HG03045 (cell line): ENCODE measurements at regions not wholly inside any gene's neighbourhood (a gene's known extent, or its start where the extent isn't known, plus 50 kb on each side); places are given as distances from the start of the nearest gene placed in this dataset.

Source experiments
- ATAC-seq: cut with Tn5 transposase; IDR thresholded peaks from one replicate; pipeline ENCODE4 v1.9.1; 2021; ENCODE audit warnings: mild to moderate bottlenecking, moderate library complexity; ENCODE audit not compliant: unreplicated experiment

DNA sequence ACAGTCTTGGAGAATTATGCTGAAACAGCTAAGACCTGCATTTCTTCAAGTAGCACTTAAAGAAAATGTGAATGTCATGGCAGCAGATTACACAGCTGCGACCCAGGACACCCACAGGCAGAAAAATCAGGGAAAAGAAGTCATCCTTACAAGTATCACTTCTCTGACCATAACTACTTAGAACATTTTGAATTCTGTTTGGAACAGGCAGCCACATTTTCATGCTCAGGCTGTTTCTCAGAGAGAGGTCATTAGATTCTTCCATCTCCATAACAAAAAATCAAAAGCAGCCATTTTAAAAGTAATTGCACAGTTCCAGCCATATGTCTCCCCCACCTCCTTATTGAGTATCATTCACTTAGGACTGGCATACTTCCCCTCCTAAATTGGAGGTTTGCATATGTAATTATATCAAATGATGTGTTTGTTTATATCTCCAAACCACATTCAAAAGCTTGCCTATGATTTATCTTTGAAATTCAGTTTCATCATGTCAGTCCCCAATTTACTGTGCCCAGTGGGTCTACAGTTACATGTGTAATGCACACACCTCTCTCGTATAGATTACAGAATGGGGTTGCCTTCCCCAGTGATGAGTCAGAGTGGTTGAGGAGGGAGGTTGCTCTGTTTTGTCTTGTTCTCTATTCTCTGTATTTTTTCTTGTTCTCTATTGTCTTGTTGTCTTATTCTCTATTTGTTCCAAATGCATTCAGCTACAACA lies 276.5 kb upstream of the MTNR1B start:
- ATAC-seq: no peak

GRCh38 chr11:92696076-92696475 lies 273.4 kb upstream of the MTNR1B start:
- ATAC-seq: no peak

GRCh38 chr11:92697461-92698312 lies 271.8 kb upstream of the MTNR1B start:
- ATAC-seq: no peak

DNA sequence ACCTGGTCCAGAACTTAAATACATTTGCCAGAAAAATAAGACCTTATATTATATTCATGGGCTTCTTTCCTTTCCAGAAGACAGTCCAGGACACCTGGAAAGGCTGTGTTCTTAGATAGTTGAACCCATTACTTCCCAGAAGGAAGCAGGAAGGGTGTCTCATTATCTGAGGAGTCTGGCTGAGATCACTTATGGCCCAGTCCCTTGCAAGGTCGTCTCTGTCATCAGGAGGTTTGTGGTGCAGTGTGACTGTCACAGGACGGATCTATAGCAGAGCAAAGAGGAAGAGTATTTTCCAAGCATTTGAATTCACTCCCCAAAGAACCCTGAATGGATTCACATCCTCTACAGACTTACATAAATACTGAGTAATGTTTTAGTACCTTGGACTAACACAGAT lies 270.7 kb upstream of the MTNR1B start:
- no peak for ATAC-seq

GRCh38 chr11:92702037-92702804 lies 267.2 kb upstream of the MTNR1B start:
- ATAC-seq: no peak

GRCh38 chr11:92702805-92703448 lies 266.5 kb upstream of the MTNR1B start:
- no peak for ATAC-seq

DNA sequence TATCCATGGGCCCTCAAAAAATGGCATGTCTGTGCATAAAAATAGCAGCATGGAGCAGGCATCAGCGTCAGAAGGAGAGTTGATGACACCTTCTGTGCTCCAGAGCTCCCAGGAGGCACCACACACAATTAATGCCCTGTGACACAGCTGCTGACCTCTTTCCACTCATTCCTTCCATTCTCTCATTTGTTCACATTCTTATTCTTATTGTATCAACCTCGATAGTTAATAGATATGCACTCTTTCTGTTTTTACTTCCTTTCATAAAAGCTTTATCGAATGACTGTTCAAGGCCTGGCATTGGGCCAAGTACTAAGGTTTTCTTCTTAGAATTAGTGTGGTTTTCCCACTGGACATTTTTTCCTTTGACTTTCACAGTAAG lies 266.0 kb upstream of the MTNR1B start:
- no peak for ATAC-seq

- no peak for ATAC-seq
These were observed 262.3 kb upstream of the MTNR1B start for GRCh38 chr11:92707173-92707619.

- no peak for ATAC-seq
These were observed 261.8 kb upstream of the MTNR1B start for GRCh38 chr11:92707665-92708064.

- ATAC-seq: no peak
These were observed 260.1 kb upstream of the MTNR1B start for GRCh38 chr11:92709329-92709728.

GRCh38 chr11:92711926-92712325 lies 257.5 kb upstream of the MTNR1B start:
- no peak for ATAC-seq

DNA sequence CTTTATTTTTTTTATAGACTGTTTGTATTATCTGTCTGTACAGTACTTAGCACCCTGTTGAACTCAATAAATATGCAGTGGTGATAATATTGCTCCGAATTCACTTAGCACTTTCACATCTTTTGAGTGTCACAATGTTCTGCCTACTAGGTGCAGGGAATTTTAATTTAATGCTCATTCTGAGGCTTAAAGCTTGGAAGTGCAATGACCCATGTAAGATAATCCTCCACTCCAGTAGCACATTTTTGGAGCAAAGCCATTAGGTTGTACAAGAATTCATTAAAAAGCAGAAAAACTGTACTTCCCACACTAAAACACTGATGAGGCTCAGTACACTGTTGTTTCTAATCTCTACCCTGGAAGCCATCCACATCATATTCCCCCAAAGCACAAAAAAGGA lies 255.3 kb upstream of the MTNR1B start:
- ATAC-seq: no peak

GRCh38 chr11:92717240-92717639 lies 252.2 kb upstream of the MTNR1B start:
- no peak for ATAC-seq

- no peak for ATAC-seq
These were observed 249.1 kb upstream of the MTNR1B start for GRCh38 chr11:92720385-92720784.

GRCh38 chr11:92725352-92725751 lies 244.1 kb upstream of the MTNR1B start:
- no peak for ATAC-seq

GRCh38 chr11:92727123-92727522 lies 242.3 kb upstream of the MTNR1B start:
- ATAC-seq: no peak

DNA sequence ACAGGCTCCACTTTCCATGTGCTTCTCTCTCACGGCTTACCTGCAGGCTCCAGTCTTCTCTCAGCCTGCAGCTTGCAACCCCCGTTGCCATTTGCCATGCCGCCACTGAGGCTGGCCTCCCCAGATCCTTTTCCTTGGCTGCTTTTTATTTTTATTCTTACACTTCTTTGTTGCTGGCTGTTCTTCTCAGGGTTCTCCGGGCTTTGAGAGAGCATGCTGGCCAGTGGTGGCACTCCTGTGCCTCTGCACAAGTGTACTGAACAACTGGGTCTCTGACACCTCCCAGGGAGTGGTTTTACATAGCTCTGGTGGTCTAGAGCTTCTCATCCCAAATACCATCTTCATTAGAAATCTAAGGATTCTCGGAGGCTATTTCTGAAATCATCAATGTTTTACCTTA lies 241.7 kb upstream of the MTNR1B start:
- ATAC-seq: no peak

GRCh38 chr11:92728628-92729027 lies 240.8 kb upstream of the MTNR1B start:
- no peak for ATAC-seq

DNA sequence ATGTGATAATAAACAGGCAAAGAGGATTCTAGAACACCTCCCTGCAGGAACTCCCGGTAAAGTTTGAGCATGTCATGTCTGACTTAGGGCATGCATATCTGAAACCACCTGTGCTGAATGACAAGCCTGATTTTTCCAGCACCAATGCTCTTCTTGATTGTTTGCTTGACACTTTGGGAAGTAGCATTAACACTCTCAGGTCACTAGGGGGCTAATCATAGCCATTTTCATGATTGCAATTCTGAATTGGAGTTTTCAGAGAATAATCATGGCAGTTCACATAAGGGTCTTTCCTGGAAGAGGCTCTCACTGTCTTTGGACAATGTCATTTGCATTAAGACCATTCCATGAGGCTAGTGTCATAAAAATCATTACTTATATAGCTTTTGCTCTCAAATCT lies 234.4 kb upstream of the MTNR1B start:
- ATAC-seq: no peak

GRCh38 chr11:92738276-92738675 lies 231.2 kb upstream of the MTNR1B start:
- ATAC-seq: no peak

GRCh38 chr11:92739041-92739440 lies 230.4 kb upstream of the MTNR1B start:
- no peak for ATAC-seq
